Choroid plexus epithelial cell (primary cell): ENCODE measurements at regions not wholly inside any gene's neighbourhood (a gene's known extent, or its start where the extent isn't known, plus 50 kb on each side); places are given as distances from the start of the nearest gene placed in this dataset.

ENCODE experiments used
- DNase-seq: peaks from one replicate; pipeline ENCODE4 v3.0.0-alpha.2; 2010; ENCODE audit warnings: low read depth
- H3K4me3 ChIP-seq: 2 replicates; pipeline ENCODE4 v1.5.1; 2011; ENCODE audit warnings: low read depth, mild to moderate bottlenecking, control low read depth, low read length, moderate library complexity
- CTCF ChIP-seq: conservative IDR thresholded peaks from 2 replicates; pipeline ENCODE4 v1.5.1; 2011; ENCODE audit warnings: low read depth, mild to moderate bottlenecking, control low read depth, inconsistent platforms, low read length, moderate library complexity

DNA sequence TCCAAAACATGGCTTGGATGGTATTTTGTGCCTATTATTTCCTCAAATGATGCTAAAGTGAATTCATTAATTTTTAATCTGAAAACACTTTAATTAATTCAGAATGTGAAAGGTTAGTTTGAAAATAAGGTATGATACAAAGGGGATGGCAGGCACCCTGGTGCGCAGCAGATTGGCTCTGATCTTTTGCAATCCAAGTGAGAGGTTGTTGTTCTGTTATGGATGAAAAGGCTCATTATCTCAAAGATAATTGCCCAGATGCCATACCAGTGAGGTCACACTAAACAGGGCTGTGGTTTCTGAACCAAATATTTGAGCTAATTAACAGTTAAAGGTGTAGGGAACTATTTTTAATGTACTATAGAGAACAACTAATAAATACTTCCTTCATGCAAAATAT lies 504.9 kb downstream of the RAPGEF2 start:
- no peak for TF ChIP-seq CTCF
- no peak overlapping the region for H3K4me3 ChIP-seq
- no peak for DNase-seq

GRCh38 chr4:159608436-159608835 lies 505.6 kb downstream of the RAPGEF2 start:
- peak; percentile 61 for DNase-seq
- H3K4me3 ChIP-seq: no peak overlapping the region
- TF ChIP-seq CTCF: peak; percentile 24

DNA sequence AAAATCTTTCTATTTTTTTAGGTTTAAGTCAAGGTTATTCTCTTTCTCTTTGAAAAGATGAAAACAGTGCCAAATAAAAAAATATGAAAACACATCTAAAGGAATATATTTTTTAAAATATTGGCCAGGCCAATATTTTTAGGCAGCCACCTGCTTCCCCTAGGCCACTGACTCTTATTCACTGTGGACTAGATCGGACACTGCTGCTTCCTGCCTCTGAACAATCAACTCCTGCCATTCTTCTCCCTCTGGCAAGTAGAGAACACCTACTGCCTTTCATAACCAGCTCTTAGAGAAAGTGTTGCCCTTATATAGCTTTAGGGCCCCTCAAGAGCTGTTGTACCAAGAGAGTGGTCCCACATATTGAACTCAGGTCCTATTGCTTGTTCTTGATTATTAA lies 529.2 kb downstream of the RAPGEF2 start:
- H3K4me3 ChIP-seq: no peak overlapping the region
- no peak for TF ChIP-seq CTCF
- no peak for DNase-seq

DNA sequence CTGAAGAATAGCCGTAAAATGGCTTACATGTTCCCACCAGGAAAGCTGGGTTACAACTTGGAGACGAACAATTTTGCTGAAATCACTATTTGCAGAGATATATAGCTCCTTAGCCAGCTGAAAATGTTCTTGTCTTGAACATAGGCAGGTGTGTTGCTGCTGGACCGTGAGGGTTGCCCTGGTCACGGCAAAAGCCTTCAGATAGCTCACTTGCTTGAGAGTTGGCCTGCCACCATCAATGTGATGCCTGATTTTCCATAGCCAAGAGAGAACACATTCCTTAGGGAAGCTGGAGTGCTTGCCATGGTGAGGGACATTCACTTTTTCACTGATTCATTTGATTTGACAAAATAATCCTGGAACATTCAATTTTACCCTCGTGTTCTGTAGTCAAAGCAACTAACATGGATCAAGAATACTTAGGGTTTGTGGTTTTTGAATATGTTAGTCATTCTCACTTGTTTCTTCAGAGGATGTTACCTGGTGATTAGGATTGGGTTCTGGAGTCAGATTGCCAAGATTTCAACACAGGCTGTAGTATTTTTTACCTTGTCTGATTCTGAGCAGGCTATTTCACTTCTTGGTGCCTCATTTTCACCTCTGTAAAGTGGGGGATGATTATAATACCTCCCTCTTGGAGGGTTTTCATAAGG lies 536.9 kb downstream of the RAPGEF2 start:
- no peak for TF ChIP-seq CTCF
- no peak overlapping the region for H3K4me3 ChIP-seq
- DNase-seq: peak; percentile 16

DNA sequence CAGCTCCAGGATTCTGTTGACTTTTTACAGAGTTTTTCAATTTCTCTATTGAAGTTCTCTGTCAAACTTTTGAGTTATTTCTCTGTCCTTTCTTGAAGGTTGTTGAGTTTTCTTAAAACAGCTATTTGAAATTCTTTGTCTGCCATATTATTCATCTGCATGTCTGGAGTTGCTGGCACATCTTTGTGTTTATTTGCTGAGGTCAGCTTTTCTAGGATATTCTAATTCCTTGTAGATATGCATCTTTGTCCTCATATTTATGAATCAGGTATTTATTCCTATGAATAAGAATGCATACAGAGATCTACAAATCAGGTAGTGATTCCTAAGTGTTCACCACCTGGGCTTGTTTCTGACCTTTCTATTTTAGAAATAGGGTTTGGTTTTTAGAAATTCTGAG lies 546.4 kb downstream of the RAPGEF2 start:
- no peak for TF ChIP-seq CTCF
- no peak overlapping the region for H3K4me3 ChIP-seq
- no peak for DNase-seq

GRCh38 chr4:159652871-159653270 lies 550.0 kb downstream of the RAPGEF2 start:
- DNase-seq: no peak
- no peak overlapping the region for H3K4me3 ChIP-seq
- TF ChIP-seq CTCF: no peak

GRCh38 chr4:159655547-159655946 lies 552.7 kb downstream of the RAPGEF2 start:
- DNase-seq: peak; percentile 93
- TF ChIP-seq CTCF: no peak
- H3K4me3 ChIP-seq: no peak overlapping the region
